Subcutaneous abdominal adipose tissue (tissue), 5 donors: ENCODE measurements at regions not wholly inside any gene's neighbourhood (a gene's known extent, or its start where the extent isn't known, plus 50 kb on each side); places are given as distances from the start of the nearest gene placed in this dataset.

Experiments
- H3K27ac ChIP-seq: one replicate; pipeline ENCODE4 v1.7.0; 2013; ENCODE audit warnings: low read depth, mild to moderate bottlenecking, inconsistent platforms, low read length, moderate library complexity
- H3K27me3 ChIP-seq, 5 donors: one replicate each; pipeline ENCODE4 v1.7.0; 2013; ENCODE audit warnings: low read length in 5 of 5, inconsistent platforms in 1 of 5; ENCODE audit not compliant: control insufficient read depth in 5 of 5, insufficient read depth in 4 of 5
- H3K36me3 ChIP-seq, 5 donors: one replicate each; pipeline ENCODE4 v1.7.0; 2013; ENCODE audit warnings: low read length in 5 of 5; ENCODE audit not compliant: control insufficient read depth in 5 of 5, insufficient read depth in 5 of 5
- H3K4me1 ChIP-seq, 5 donors: one replicate each; pipeline ENCODE4 v1.7.0; 2013; ENCODE audit warnings: low read length in 5 of 5, mild to moderate bottlenecking in 3 of 5, moderate library complexity in 1 of 5; ENCODE audit not compliant: control insufficient read depth in 5 of 5, insufficient read depth in 5 of 5
- H3K4me3 ChIP-seq, 5 donors: one replicate each; pipeline ENCODE4 v1.7.0; 2013; ENCODE audit warnings: low read length in 5 of 5, low read depth in 1 of 5
- H3K9ac ChIP-seq, 5 donors: one replicate each; pipeline ENCODE4 v1.7.0; 2013; ENCODE audit warnings: low read length in 5 of 5, mild to moderate bottlenecking in 4 of 5, moderate library complexity in 3 of 5
- H3K9me3 ChIP-seq, 5 donors: one replicate each; pipeline ENCODE4 v1.7.0; 2013; ENCODE audit warnings: low read length in 5 of 5; ENCODE audit not compliant: control insufficient read depth in 5 of 5
- donor health status: healthy.
- donor health status: healthy.
- donor health status: healthy.
- donor health status: healthy.
- donor health status: healthy.

- Histone ChIP-seq H3K27ac (no peak overlapping the region), H3K36me3 (no peaks in the 10 kb centered on the region), H3K9me3 (no peaks in the 10 kb centered on the region), H3K27me3 (no peaks in the 10 kb centered on the region), H3K9ac (no peak overlapping the region), H3K4me1 (peaks cover 0 to 3% (median 0%) of the 10 kb centered on the region in 5 donors), H3K4me3 (no peak overlapping the region)
These were observed 171.6 kb upstream of the FOXP2 start for GRCh38 chr7:114242992-114243507.

- Histone ChIP-seq H3K9ac (no peak overlapping the region), H3K27me3 (no peaks in the 10 kb centered on the region), H3K4me1 (no peaks in the 10 kb centered on the region), H3K36me3 (no peaks in the 10 kb centered on the region), H3K9me3 (no peaks in the 10 kb centered on the region), H3K4me3 (no peak overlapping the region), H3K27ac (no peak overlapping the region)
These were observed 185.4 kb upstream of the FOXP2 start for GRCh38 chr7:114229246-114229645.

- no peaks in the 10 kb centered on the region for H3K36me3 ChIP-seq
- no peak overlapping the region for H3K27ac ChIP-seq
- H3K9ac ChIP-seq: no peak overlapping the region
- H3K4me3 ChIP-seq: no peak overlapping the region
- peaks cover 0 to 5% (median 0%) of the 10 kb centered on the region in 5 donors for H3K4me1 ChIP-seq
- H3K27me3 ChIP-seq: no peaks in the 10 kb centered on the region
- no peaks in the 10 kb centered on the region for H3K9me3 ChIP-seq
These were observed 188.8 kb upstream of the FOXP2 start for GRCh38 chr7:114225784-114226183.

- no peak overlapping the region for H3K4me3 ChIP-seq
- H3K9me3 ChIP-seq: no peaks in the 10 kb centered on the region
These were observed 196.3 kb upstream of the FOXP2 start for GRCh38 chr7:114218283-114218682.

GRCh38 chr7:114217026-114217806, 197.4 kb upstream of the FOXP2 start:
- Histone ChIP-seq H3K9me3 (no peaks in the 10 kb centered on the region), H3K4me3 (no peak overlapping the region), H3K27ac (no peak overlapping the region), H3K27me3 (no peaks in the 10 kb centered on the region), H3K9ac (no peak overlapping the region), H3K36me3 (no peaks in the 10 kb centered on the region), H3K4me1 (peaks cover 0 to 8% (median 0%) of the 10 kb centered on the region in 5 donors)

More at GRCh38 chr7:114218283-114218682, 196.3 kb upstream of the FOXP2 start:
- H3K27me3 ChIP-seq: no peaks in the 10 kb centered on the region
- no peak overlapping the region for H3K9ac ChIP-seq
- H3K36me3 ChIP-seq: no peaks in the 10 kb centered on the region
- peaks cover 0 to 5% (median 0%) of the 10 kb centered on the region in 5 donors for H3K4me1 ChIP-seq
- H3K27ac ChIP-seq: no peak overlapping the region

GRCh38 chr7:114214466-114214865, 200.1 kb upstream of the FOXP2 start:
- no peaks in the 10 kb centered on the region for H3K27me3 ChIP-seq
- no peaks in the 10 kb centered on the region for H3K9me3 ChIP-seq
- H3K27ac ChIP-seq: no peak overlapping the region
- H3K4me3 ChIP-seq: no peak overlapping the region
- H3K4me1 ChIP-seq: peaks cover 0 to 3% (median 0%) of the 10 kb centered on the region in 5 donors
- no peak overlapping the region for H3K9ac ChIP-seq
- H3K36me3 ChIP-seq: no peaks in the 10 kb centered on the region

GRCh38 chr7:114212721-114213429, 201.7 kb upstream of the FOXP2 start:
- Histone ChIP-seq H3K27ac (no peak overlapping the region), H3K9ac (no peak overlapping the region), H3K4me3 (no peak overlapping the region), H3K9me3 (no peaks in the 10 kb centered on the region), H3K27me3 (no peaks in the 10 kb centered on the region), H3K36me3 (no peaks in the 10 kb centered on the region), H3K4me1 (peaks cover 0 to 3% (median 0%) of the 10 kb centered on the region in 5 donors)

- Histone ChIP-seq H3K4me1 (peaks cover 0 to 3% (median 0%) of the 10 kb centered on the region in 5 donors), H3K4me3 (no peak overlapping the region), H3K9me3 (no peaks in the 10 kb centered on the region), H3K36me3 (no peaks in the 10 kb centered on the region), H3K27me3 (no peaks in the 10 kb centered on the region), H3K9ac (no peak overlapping the region), H3K27ac (no peak overlapping the region)
These were observed 204.6 kb upstream of the FOXP2 start for GRCh38 chr7:114209968-114210367.

GRCh38 chr7:114206688-114207087, 207.9 kb upstream of the FOXP2 start:
- Histone ChIP-seq H3K4me3 (no peak overlapping the region), H3K27ac (no peak overlapping the region), H3K36me3 (no peaks in the 10 kb centered on the region), H3K9me3 (no peaks in the 10 kb centered on the region), H3K9ac (no peak overlapping the region), H3K4me1 (no peaks in the 10 kb centered on the region), H3K27me3 (no peaks in the 10 kb centered on the region)

- Histone ChIP-seq H3K4me3 (no peak overlapping the region), H3K4me1 (no peaks in the 10 kb centered on the region), H3K36me3 (no peaks in the 10 kb centered on the region), H3K27me3 (no peaks in the 10 kb centered on the region), H3K9me3 (no peaks in the 10 kb centered on the region), H3K27ac (no peak overlapping the region), H3K9ac (no peak overlapping the region)
These were observed 218.1 kb upstream of the FOXP2 start for GRCh38 chr7:114196517-114196916.
